GM19467 (cell line): ENCODE measurements at regions not wholly inside any gene's neighbourhood (a gene's known extent, or its start where the extent isn't known, plus 50 kb on each side); places are given as distances from the start of the nearest gene placed in this dataset.
"Not testable (repeated sequence)": the region's sequence is repeated elsewhere in the genome, so short reads cannot be mapped to it uniquely, and the experiment has no call there.

Experiments
- ATAC-seq: cut with Tn5 transposase; IDR thresholded peaks from one replicate; pipeline ENCODE4 v1.9.1; 2021; ENCODE audit warnings: mild to moderate bottlenecking, moderate library complexity; ENCODE audit not compliant: unreplicated experiment

DNA sequence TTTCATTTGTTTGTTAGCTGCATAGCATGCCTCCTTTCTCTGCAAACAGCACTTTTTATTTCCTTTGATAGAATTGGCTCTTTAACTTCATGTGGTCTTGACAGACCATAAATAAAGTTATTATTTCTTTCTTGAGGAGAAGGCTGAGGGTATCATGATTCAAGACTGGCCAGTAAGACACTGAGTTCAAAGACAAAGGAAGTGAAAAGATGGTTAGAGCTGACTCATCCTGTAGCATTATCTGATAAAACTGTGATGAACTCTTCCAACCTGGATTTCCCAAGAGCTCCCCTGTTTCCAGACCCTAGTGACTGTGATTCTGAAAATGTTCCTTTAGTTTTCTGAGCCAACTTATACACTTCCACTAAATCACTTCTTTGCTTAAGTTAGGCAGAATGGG lies 179.3 kb upstream of the FAT3 start:
- ATAC-seq = no peak

DNA sequence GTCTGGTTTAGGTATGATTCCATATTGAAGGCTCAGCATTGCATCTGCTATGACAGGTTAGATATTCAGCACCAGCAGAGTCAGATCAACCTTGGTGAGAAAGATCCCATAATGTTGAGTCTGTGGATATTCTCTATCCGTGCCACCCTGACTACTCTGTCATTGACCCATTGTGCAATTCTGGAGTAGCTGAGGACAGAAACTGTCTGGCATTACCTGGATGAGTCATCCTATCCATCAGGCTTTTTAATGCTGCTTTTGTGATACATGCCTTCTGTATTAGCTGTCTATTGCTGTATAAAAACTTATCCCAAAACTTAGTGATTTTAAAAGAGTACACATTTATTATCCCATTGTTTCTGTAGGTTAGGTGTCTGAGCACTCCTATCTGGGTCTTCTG lies 189.1 kb upstream of the FAT3 start:
- no peak for ATAC-seq

- ATAC-seq = not testable (repeated sequence)
These were observed 197.5 kb upstream of the FAT3 start for GRCh38 chr11:92027136-92027535.

GRCh38 chr11:92026664-92027063 lies 198.0 kb upstream of the FAT3 start:
- no peak for ATAC-seq

- no peak for ATAC-seq
These were observed 199.8 kb upstream of the FAT3 start for GRCh38 chr11:92024788-92025187.

DNA sequence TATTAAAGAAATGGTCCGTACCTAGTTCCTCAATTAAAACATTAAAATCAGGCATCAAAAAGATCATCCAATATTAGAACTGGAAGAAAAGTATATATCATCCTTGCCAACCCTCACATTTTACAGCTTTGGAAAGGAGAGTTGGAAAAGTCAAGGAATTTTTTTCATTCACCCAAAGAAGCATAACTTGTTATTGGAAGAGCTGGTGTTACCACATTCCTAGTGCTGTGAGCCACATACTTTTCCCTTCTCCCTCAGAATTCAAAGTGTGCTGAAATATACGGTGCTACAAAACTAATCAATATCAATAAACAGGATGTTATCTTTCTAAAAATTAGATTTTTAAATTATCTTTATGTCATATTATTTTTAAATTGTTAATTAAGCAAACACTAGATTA lies 202.1 kb upstream of the FAT3 start:
- no peak for ATAC-seq

DNA sequence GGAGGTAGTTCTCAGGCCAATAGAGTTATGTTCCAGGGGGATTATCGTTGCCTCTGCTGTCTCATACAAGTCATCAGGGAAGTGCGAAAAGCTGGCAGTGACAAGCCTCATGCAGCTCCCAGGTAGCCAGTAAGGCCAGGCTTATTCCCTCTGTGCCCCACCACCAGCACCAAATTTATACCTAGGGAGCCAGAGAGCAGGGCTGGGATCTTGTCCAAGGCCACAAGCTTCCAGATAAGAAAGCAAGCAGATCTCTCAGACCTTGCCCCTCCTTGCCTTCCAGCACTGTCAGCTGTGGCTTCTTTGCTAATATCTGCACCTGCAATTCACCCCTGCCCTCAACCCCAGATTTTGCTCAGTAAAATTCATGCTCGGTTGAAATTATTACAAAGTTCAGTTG lies 206.3 kb upstream of the FAT3 start:
- ATAC-seq = no peak

- no peak for ATAC-seq
These were observed 216.4 kb upstream of the FAT3 start for GRCh38 chr11:92008249-92008648.

DNA sequence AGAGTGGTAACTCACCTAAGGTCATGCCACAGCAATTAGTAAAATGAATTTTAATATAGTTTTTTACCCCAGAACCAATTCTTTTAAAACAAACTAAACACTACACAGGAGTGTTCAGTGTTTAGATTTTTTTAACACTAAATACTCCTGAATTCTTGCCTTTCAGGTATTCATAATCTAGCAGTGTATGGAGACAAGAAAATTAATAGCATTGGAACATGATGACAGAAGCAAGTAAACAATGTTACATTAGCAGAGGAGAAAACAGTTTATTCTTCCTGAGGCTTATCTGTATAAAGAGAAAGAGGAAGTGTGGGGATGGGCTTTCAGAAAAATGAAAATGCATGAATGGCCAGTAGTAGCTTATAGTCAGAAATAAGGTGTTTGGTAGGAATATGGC lies 222.1 kb upstream of the FAT3 start:
- ATAC-seq = no peak

- no peak for ATAC-seq
These were observed 226.1 kb upstream of the FAT3 start for GRCh38 chr11:91998481-91998880.

DNA sequence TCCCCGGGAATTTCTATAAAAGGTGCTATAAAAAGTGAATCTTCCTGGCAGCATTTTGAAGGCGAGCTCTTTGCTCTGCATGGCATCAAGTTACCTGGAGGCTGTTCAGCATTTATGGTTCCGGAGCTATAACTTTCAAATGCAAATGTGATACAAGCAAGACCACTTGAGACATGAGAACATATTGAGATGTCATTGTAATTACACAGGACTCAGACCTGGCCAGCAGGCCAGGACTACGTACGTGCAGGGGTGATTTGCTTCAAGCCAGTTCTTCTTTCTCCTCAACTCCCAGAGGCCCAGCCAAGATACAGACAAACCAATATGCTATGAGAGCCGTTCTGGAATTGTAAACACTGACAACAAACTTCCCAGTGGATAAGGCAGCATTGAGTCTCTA lies 227.4 kb upstream of the FAT3 start:
- ATAC-seq = no peak

DNA sequence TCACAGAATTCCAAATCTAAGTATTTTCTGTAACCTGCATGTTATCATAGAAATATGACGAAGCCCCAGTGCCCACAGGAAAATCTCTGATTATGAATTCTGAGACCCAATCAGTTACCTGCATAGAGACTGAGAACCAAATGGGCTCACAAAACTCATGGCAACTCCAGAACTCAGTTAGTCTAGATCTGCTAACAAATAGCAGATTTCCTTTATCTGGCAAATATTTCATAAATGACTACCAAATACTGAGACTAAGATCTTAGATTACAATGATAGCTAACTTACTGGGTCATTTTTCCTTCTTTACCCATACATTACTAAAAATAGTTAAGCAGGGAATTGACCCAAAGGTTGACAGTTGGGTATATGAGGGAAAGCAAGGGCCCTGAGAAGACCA lies 228.1 kb upstream of the FAT3 start:
- ATAC-seq = no peak

DNA sequence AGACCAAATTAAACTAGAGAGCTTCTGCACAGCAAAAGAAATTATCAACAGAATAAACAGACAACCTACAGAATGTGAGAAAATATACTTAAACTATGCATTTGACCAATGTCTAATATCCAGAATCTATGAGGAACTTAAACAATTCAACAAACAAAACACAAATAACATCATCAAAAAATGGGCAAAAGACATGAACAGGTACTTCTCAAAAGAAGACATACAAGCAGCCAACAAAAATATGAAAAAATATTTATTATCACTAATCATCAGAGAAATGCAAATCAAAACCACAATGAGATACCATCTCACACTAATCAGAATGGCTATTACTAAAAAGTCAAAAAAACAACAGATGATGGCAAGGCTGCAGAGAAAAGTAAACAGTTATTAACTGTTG lies 236.2 kb upstream of the FAT3 start:
- not testable (repeated sequence) for ATAC-seq

GRCh38 chr11:91986218-91986617 lies 238.4 kb upstream of the FAT3 start:
- ATAC-seq = no peak

- ATAC-seq = no peak
These were observed 240.5 kb upstream of the FAT3 start for GRCh38 chr11:91984033-91984584.

DNA sequence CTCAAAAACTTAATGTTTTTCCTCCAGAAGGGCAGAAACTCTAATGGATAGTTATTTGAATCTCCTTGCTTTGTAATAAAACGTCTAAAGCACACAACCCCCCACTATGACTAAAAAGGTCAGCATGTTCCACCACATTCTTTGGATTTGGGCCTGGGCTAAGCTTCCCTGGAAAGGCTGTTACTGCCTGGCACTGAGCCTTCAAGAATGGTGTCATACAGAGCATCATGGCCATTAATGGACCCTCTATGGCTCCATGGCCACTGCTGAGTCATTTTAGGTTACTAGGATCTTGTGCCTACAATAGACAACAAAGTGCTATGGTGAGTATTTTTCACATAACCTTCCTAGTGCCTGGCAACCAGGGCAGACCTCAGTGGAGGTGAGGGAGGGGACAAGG lies 242.6 kb upstream of the FAT3 start:
- no peak for ATAC-seq

DNA sequence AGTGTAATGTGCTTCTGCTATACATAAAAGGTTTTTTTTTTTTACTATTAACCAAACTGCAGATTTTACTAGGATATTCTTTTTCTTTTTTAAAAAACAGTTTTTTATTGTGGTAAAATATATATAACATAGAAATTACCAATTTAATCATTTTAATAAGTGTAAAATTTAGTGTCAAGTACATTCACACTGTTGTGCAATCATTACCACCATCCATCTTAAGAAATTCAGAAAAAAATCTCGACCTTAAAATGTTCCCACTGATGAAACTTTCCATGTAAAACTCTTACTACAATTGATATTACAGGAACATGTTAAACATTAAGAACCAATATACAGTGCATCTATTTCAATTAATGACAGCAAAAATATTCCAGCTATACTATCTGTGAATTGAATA lies 244.8 kb upstream of the FAT3 start:
- ATAC-seq = no peak

DNA sequence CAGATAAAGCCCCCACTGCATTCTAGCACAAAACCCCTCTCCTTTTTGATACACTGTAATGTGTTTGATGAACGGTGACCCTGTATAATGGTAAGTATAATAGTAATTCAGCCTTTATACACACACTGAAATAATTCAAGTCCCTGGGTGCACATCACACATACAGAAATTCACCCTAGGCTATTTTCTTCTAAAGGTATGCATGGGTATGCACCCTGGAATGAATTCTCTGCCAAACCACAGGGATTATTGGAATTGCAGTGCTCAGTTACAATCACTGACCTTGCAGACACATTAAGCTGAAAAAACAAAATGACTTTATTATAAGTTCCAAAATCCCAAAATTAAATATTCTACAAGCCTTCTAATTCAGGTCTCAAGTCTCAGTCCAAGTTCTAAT lies 245.9 kb upstream of the FAT3 start:
- ATAC-seq = no peak

DNA sequence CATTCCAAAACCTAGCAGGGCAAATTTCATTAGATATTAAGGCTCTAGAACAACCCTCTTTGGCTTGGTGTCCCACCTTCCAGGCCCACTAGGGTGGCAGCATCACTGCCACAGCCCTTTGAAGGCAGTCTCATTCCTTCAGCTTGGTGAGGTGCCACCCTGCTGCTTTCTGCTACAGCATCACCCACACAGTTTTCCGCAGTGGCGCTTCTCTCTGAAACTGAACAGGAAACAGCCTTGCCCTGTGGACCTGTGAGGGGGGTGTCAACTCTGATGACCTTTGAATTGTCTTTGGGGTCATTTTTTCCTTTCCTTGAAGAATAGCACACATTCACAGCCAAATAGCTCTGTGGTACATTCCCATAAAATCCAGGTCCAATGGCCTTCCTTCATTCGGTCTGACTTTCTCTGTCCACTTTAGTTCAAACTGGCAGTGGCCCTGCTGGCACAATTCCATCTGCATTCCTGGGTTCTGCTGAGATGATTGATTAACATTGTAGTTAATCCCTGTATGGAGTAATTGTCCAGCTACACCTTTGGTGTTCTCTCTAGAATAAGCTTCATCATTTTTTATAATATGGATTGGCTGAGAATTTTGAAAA lies 251.9 kb upstream of the FAT3 start:
- no peak for ATAC-seq

DNA sequence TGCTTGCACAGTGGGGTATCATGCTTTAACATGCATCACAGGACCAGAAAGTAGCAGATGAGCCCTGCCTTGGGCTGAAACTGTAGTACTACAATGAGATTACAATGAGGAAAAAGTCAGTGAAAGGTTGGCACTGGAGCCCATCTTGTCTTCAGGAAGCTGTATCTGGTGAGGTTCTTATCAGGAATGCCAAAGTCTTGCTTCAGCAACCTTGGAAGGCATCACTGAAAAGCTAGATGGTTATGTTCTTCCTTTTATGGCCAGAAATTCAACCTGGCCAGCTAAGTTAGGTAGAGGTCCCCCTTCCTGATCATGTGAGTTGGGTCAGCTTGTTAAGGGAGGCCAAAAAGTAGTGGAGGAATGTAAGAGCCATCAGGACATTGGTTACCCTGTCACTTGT lies 254.0 kb upstream of the FAT3 start:
- ATAC-seq = no peak

GRCh38 chr11:91969486-91969885 lies 255.1 kb upstream of the FAT3 start:
- no peak for ATAC-seq

DNA sequence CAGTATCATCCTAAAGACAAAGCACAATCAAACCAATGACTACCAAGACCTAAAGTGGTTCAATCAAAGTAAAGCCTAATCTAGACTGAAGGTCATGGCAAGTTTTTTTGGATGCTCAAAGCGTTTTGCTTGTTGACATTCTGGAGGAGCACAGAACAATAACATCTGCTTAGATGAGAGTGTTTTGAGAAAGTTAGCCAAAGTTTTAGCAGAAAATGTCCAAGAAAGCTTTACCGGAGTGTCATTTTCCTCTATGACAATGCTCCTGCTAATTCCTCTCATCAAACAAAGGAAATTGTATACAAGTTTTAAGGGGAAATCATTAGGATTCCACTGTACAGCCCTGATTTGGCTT lies 256.9 kb upstream of the FAT3 start:
- no peak for ATAC-seq

GRCh38 chr11:91967026-91967690 lies 257.5 kb upstream of the FAT3 start:
- no peak for ATAC-seq
